Testis (tissue), 2 donors: ENCODE measurements at regions not wholly inside any gene's neighbourhood (a gene's known extent, or its start where the extent isn't known, plus 50 kb on each side); places are given as distances from the start of the nearest gene placed in this dataset.

Source experiments
- DNase-seq: peaks from one replicate; pipeline ENCODE4 v3.0.0-alpha.2; 2019
- H3K27ac ChIP-seq, 2 donors: fragments of 200-600 bp; sonication (generic); one replicate each; pipeline ENCODE4 v1.5.1; 2019
- H3K27me3 ChIP-seq: fragments of 200-600 bp; sonication (generic); one replicate; pipeline ENCODE4 v1.5.1; 2019
- H3K36me3 ChIP-seq: fragments of 200-600 bp; sonication (generic); one replicate; pipeline ENCODE4 v1.5.1; 2017; ENCODE audit warnings: low read depth; ENCODE audit errors: missing control alignments
- H3K4me1 ChIP-seq: fragments of 200-600 bp; sonication (generic); one replicate; pipeline ENCODE4 v1.5.1; 2019
- H3K4me3 ChIP-seq, 2 donors: fragments of 200-600 bp; sonication (generic); one replicate each; pipeline ENCODE4 v1.5.1; 2017 to 2019
- H3K9me3 ChIP-seq: fragments of 200-600 bp; sonication (generic); one replicate; pipeline ENCODE4 v1.5.1; 2017
- POLR2A ChIP-seq: fragments of 450-650 bp; IDR thresholded peaks from one replicate; pipeline ENCODE4 v1.6.1; 2017; ENCODE audit warnings: antibody characterized with exemption, mild to moderate bottlenecking, moderate library complexity
- WGBS, 2 donors: methylation state at CpG; one replicate each; pipeline ENCODE4 v1.1.5; 2018; 5-methylcytosine and 5-hydroxymethylcytosine counted together
- intact Hi-C: fragments of 100-400 bp; cut with DNase I; formaldehyde crosslinking; loops from one replicate; pipeline ENCODE4 v1.15.1; 2023; ENCODE audit warnings: low total_unique reads
- TF ChIP-seq, protein P1 (sequence below), 3 experiments: fragments of 450-650 bp in 2 of 3; fragments of 200-600 bp in 1 of 3; sonication (generic) in 1 of 3; IDR thresholded peaks; one replicate each; pipeline ENCODE4 v1.5.1; 2016 to 2019; ENCODE audit warnings: antibody characterized with exemption in 3 of 3, mild to moderate bottlenecking in 2 of 3, moderate library complexity in 1 of 3

GRCh38 chr9:17907779-17908508, 329.1 kb downstream of the SH3GL2 start:
- intact Hi-C loops = no loop called here
- no peak for DNase-seq
- 47 to 56% methylated on average over 13 of the region's 13 CpGs for WGBS, 2 donors

GRCh38 chr9:17926246-17926645, 347.4 kb downstream of the SH3GL2 start:
- intact Hi-C loops = no loop called here
- TF ChIP-seq, protein P1, sequence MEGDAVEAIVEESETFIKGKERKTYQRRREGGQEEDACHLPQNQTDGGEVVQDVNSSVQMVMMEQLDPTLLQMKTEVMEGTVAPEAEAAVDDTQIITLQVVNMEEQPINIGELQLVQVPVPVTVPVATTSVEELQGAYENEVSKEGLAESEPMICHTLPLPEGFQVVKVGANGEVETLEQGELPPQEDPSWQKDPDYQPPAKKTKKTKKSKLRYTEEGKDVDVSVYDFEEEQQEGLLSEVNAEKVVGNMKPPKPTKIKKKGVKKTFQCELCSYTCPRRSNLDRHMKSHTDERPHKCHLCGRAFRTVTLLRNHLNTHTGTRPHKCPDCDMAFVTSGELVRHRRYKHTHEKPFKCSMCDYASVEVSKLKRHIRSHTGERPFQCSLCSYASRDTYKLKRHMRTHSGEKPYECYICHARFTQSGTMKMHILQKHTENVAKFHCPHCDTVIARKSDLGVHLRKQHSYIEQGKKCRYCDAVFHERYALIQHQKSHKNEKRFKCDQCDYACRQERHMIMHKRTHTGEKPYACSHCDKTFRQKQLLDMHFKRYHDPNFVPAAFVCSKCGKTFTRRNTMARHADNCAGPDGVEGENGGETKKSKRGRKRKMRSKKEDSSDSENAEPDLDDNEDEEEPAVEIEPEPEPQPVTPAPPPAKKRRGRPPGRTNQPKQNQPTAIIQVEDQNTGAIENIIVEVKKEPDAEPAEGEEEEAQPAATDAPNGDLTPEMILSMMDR (IDR thresholded peaks at IDR 0.05) = no peak
- no peak for TF ChIP-seq POLR2A
- H3K27ac ChIP-seq = no peak overlapping the region
- no peaks in the 10 kb centered on the region for H3K36me3 ChIP-seq
- no peak overlapping the region for H3K4me3 ChIP-seq
- no peaks in the 10 kb centered on the region for H3K27me3 ChIP-seq
- no peaks in the 10 kb centered on the region for H3K9me3 ChIP-seq
- no peaks in the 10 kb centered on the region for H3K4me1 ChIP-seq
- 72 to 78% methylated on average over 8 of the region's 8 CpGs for WGBS, 2 donors
- no peak for DNase-seq

More at GRCh38 chr9:17907779-17908508, 329.1 kb downstream of the SH3GL2 start:
- H3K27ac ChIP-seq = no peak overlapping the region
- H3K9me3 ChIP-seq = no peaks in the 10 kb centered on the region
- TF ChIP-seq, protein P1 (IDR thresholded peaks at IDR 0.05) = no peak
- TF ChIP-seq POLR2A = no peak
- no peaks in the 10 kb centered on the region for H3K36me3 ChIP-seq
- no peak overlapping the region for H3K4me3 ChIP-seq
- H3K4me1 ChIP-seq = peaks cover 10% of the 10 kb centered on the region
- H3K27me3 ChIP-seq = no peaks in the 10 kb centered on the region

DNA sequence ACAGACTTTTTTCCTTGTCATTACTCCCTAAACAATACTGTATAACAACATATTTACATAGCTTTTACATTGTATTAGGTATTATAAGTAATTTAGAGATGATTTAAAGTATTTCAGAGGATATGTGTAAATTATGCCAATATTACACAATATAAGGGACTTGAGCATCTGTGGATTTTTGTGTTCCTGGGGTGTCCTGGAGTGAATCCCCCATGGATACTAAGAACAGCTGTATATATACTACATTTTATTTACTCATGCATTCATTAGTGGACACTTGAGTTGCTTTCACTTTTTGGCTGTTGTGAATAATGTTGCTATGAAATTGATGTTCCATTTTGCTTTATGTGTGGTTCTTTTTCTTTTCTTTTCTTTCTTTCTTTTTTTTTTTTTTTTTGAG, 348.8 kb downstream of the SH3GL2 start:
- TF ChIP-seq POLR2A = no peak
- TF ChIP-seq, protein P1 (IDR thresholded peaks at IDR 0.05) = no peak
- intact Hi-C loops = no loop called here
- Histone ChIP-seq H3K9me3 (no peaks in the 10 kb centered on the region), H3K4me1 (no peaks in the 10 kb centered on the region), H3K27ac (no peak overlapping the region), H3K36me3 (no peaks in the 10 kb centered on the region), H3K27me3 (no peaks in the 10 kb centered on the region), H3K4me3 (no peak overlapping the region)
- DNase-seq = no peak

DNA sequence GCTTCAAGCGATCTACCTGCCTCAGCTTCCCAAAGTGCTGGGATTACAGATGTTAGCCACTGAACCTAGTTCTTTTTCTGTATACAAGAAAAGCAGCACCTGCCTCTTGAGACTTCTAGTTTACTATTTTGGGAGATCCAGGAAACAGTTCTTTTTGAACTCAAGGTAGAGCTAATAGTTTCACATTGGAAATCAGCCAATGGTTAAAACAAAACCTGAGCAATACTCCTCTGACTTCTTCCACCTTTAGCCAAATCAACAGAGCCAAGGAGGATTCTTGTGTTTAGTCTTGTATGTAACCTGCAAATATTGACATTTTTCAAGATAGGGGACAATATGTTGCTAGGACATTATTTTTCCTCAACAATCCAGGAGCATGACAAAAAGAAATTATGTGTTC, 349.4 kb downstream of the SH3GL2 start:
- no peak overlapping the region for H3K4me3 ChIP-seq
- H3K36me3 ChIP-seq = no peaks in the 10 kb centered on the region
- no peak for DNase-seq
- no peaks in the 10 kb centered on the region for H3K27me3 ChIP-seq
- TF ChIP-seq, protein P1 (IDR thresholded peaks at IDR 0.05) = no peak
- TF ChIP-seq POLR2A = no peak
- no peaks in the 10 kb centered on the region for H3K4me1 ChIP-seq
- intact Hi-C loops = no loop called here
- H3K9me3 ChIP-seq = no peaks in the 10 kb centered on the region
- no peak overlapping the region for H3K27ac ChIP-seq
- 77 to 100% methylated on average over 1 of the region's 1 CpG for whole genome bisulfite sequencing, 2 donors

DNA sequence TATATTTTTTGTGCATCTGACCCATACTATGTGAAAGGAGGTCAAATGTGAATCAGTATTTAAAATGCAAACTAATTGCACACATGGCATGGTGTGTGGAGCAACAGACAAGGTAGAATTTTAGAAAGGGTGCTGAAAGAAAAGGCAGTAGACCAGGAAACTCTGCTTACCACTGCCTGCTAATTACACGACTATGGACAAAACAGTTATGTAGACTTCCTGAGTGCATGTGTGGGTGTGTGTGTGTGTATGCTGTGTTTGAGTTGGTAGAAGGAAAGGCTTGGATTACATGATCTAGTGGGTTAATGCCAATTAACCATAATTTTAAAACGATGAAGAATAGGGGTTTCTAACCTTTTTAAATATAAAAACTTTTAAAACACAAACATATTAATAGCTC, 349.9 kb downstream of the SH3GL2 start:
- Histone ChIP-seq H3K9me3 (no peaks in the 10 kb centered on the region), H3K4me1 (no peaks in the 10 kb centered on the region), H3K27ac (no peak overlapping the region), H3K27me3 (no peaks in the 10 kb centered on the region), H3K4me3 (no peak overlapping the region), H3K36me3 (no peaks in the 10 kb centered on the region)
- DNase-seq = no peak
- intact Hi-C loops = no loop called here
- 68% methylated on average over 2 of the region's 2 CpGs for WGBS, 2 donors
- no peak for TF ChIP-seq POLR2A
- TF ChIP-seq, protein P1 (IDR thresholded peaks at IDR 0.05) = no peak
